ENCODE measurements at regions not wholly inside any gene's neighbourhood (a gene's known extent, or its start where the extent isn't known, plus 50 kb on each side); places are given as distances from the start of the nearest gene placed in this dataset.
"Not testable (repeated sequence)": the region's sequence is repeated elsewhere in the genome, so short reads cannot be mapped to it uniquely, and the experiment has no call there.

GRCh38 chr6:97347111-97347510, 64.1 kb upstream of the MMS22L start:
- no peak for DNase-seq (ENCODE audit: low read depth)

- DNase-seq (ENCODE audit: low read depth), result no peak
These were observed 78.3 kb upstream of the MMS22L start for GRCh38 chr6:97361286-97361685.

DNA sequence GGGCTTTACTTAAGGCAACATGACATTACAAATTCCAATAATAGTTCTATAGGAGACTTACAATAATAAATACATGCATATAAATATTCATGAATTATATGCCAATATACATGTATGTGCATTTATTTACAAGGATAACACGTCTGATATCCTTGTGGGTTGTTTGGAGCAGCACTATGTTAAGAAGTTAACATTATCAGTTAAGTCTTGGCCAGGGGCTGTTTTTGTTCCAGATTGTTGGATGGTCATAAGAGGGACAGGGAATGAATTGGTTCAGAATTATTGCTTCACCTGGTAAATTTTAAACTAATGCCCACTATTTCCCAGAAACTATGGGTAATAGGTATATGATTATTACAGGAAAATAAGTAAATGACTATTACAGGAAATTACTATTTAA, 81.3 kb upstream of the MMS22L start:
- no peak for DNase-seq (ENCODE audit: low read depth)

- not testable (repeated sequence) for DNase-seq (ENCODE audit: low read depth)
These were observed 99.1 kb upstream of the MMS22L start for GRCh38 chr6:97382071-97382470.

DNA sequence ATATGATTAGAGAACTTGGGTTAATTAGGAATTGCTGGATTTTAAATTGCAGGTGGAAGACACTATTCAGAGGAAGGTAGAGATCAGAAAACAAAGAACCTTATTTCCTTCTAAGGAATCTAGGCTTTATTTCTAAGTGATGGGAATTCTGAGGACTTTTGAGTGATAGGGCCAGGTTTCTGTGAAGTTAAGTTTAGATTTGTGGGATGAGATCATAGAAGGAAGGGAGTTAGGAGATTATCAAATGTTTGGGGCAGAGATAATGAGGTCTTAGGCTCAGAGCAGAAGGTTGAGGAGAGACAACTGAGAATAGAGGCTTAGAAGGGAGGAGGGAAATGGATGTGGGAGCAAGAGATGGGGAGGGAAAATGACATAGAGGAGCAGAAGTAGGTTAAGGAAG, 109.7 kb upstream of the MMS22L start:
- DNase-seq (ENCODE audit: low read depth), result no peak

DNA sequence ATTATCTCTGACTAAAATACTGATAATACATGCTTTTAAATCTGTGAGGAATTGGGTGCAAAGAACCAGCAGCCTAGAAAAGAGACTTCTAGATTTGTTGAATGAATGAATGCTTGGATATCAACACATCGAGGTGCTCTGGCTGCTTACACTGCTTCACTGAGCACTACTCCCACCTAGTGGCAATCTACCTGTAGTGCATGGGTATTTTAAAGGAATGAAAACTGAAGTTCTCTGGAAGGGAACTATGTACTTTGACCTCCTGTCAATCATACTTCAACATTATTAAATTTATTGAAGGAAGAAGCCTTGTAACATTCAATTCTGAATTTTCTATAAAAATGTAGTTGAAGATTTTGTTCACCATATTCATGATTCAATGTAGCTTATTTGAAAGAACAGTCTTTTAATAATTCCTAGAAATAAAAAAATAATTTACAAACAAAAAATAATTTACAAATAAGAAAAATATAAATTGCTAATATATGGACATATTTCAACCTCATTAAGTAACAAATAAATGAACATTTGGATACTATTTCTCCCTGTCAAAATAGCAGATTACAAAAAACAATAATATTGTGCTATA, 111.2 kb upstream of the MMS22L start:
- peak; percentile 31 for DNase-seq (ENCODE audit: low read depth)

- no peak for DNase-seq (ENCODE audit: low read depth)
These were observed 113.9 kb upstream of the MMS22L start for GRCh38 chr6:97396880-97397279.

- no peak for DNase-seq (ENCODE audit: low read depth)
These were observed 116.2 kb upstream of the MMS22L start for GRCh38 chr6:97399208-97399607.

DNA sequence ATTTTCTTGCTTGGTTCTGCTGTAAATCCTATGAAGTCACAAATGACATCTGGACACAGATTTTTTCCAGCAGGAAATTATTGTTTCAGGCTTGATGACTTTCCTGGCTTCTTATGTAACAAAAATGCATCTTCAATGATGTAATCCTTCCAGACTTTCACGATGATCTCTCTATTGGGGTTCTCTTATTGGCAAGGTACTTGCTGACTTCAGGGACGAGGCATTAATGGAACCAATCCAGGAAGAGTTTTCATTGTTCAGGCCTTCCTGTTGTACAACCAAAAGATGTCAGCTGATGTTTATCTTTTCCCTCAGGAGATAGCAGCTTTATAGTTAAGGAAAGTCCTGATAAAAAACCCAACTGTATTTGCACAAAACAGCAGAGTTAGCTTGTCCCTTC, 118.5 kb upstream of the MMS22L start:
- no peak for DNase-seq (ENCODE audit: low read depth)

GRCh38 chr6:97405818-97406409, 122.9 kb upstream of the MMS22L start:
- no peak for DNase-seq (ENCODE audit: low read depth)

GRCh38 chr6:97406633-97407032, 123.6 kb upstream of the MMS22L start:
- DNase-seq (ENCODE audit: low read depth), result no peak

- no peak for DNase-seq (ENCODE audit: low read depth)
These were observed 128.6 kb upstream of the MMS22L start for GRCh38 chr6:97411610-97412009.

GRCh38 chr6:97412511-97412910, 129.5 kb upstream of the MMS22L start:
- DNase-seq (ENCODE audit: low read depth), result no peak

- no peak for DNase-seq (ENCODE audit: low read depth)
These were observed 139.2 kb upstream of the MMS22L start for GRCh38 chr6:97422171-97422570.

- DNase-seq (ENCODE audit: low read depth), result no peak
These were observed 140.2 kb upstream of the MMS22L start for GRCh38 chr6:97423190-97423589.

DNA sequence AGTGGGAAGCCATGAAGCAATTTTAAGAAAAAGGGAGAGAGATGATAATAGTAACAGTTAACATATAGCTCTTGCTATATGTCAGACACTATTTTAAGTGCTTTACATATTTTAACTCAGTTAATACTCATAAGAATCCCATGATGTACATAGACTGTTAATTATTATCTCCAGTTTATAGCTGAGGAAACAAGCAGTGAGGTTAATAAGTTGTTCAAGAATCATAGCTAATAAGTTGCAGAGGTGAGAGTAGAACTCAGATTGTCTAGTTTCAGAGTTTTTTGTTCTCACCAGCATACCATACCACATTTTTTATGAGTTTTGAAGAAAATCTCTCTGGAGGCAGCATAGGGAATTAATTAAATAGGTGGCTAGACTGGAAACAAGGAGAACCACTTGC, 144.6 kb upstream of the MMS22L start:
- no peak for DNase-seq (ENCODE audit: low read depth)

DNA sequence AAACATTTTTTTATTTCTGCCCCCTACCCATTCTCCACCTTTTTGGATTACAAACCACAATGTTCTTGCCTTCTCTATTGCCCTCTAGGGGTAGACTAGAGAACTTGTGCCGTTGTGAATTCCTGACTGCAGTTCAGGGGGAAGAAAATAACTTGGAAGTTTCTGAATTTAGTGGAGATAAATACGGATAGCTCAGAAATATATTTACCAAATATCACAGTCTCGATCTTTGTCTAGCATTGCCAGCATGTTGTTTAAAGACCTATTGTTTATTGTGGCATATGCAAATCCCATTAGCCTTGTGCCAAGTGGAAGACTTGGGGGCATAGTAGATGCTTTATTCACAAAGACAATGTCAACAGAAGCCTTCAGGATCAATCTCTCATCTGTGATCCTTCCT, 154.1 kb upstream of the MMS22L start:
- no peak for DNase-seq (ENCODE audit: low read depth)

GRCh38 chr6:97438011-97438671, 155.1 kb upstream of the MMS22L start:
- no peak for DNase-seq (ENCODE audit: low read depth)

DNA sequence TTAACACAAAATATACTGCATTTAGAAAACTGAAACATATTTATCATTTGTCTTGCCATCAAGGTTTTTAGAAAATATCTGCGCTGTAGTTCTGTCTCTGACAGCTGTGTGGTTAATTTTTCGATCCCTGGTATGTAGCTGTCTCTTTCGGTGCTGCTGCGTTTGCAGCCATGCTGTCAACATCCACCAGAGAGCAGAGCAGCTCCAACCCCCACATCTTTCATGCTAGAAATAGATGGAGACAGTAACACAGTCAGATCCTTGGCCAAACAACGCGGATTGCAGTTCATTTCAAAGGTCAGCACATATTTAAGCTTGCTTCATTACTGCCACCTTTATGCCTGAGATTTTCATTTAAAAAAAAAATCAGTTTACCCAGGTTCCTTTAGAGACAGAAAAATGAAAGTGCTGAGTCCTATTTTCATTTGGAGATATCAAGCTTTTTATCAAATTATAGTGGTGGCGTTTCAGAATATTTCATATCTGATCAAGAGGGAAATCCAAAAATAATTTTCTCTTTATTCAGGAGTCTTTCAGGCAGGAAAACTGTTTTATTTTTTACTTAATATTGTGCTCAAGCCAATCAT, 157.7 kb upstream of the MMS22L start:
- DNase-seq (ENCODE audit: low read depth), result no peak

DNA sequence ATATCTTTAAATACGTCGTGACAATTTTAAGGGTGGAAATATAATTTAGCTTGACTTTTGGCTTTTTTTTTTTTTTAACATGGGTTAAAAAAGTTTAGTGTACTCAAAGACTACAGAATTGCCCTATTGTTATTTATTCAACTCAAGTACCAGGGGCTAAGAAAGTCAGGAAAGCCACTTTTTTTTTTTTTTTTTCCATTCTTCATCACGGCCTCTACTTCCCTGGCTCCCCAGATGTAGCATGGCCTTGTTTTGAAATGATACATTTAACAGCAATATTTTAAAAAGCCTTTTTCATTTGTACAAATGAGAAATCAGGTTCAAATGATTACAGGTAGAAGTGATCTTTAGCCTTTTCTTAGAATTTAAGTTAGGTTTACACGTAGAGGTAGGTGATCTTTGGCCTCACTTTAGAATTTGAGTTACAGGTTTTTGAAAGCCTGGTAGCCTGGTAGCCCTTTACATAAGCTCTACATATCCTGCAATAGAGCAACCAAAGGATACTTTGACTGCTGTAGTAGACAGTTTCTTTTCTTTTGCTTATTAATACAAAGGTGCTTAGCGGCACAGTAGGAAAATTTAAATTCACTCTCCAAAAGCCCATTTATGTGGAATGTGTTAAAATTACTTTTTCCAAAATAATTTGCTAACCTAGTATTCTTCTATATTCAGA, 160.5 kb upstream of the MMS22L start:
- DNase-seq (ENCODE audit: low read depth), result no peak

DNA sequence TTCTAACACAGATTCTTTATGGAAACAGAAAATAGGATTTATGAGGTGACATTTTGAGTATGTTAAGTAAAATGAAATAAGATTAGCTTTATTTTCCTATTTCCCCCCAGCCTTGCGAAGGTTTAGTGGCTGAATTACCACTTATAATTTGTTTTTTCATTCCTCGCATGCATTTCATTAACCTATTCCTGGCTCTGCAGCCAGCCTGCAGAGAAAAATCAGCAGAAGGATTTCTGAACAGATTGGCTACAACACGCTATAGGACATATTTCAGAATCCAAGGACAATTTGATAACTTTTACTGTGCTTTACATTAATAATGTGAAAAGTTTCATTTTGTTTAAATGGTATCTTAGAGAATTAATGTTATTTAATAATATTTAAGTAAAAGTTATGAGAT, 162.4 kb upstream of the MMS22L start:
- no peak for DNase-seq (ENCODE audit: low read depth)

GRCh38 chr6:97449444-97449966, 166.5 kb upstream of the MMS22L start:
- no peak for DNase-seq (ENCODE audit: low read depth)

DNA sequence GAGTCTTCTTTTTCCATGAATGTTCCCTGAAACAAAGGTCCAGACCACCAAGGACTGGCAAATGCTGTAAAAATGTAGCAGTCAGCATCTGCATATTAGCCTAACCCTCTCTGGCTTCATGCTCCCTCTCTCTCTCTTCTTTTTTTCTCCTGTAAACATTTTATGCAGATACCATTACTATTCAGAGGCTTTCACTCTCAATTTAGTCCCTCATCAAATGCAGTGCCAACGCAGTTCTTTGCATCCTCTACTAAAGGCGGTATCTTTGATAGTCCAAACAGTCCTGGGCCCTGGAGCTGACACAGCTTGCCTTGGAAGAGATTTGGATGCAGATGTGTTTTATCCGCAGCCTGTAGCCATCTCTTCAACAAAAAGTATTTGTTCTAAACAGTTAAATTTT, 167.1 kb upstream of the MMS22L start:
- DNase-seq (ENCODE audit: low read depth), result no peak
